ENCODE measurements at regions not wholly inside any gene's neighbourhood (a gene's known extent, or its start where the extent isn't known, plus 50 kb on each side); places are given as distances from the start of the nearest gene placed in this dataset.

DNA sequence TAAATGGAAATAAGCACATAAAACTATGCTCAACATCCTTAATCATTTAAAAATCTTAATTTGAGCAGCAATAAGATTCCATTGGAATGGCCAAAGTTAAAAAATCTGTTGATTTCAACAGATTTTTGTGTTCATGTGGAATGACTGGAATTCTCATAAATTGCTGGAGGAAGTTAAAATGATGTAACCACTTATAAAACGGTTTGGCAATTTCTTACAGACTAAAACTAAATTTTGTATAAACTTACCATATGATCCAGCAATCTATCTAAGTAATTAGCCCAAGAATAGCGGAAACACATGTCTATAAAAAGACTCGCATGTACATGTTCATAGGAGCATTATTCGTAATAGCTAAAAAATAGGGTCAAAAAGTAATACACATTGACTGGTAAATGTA is 1713.6 kb downstream of the SI start:
- TF ChIP-seq, protein P1, sequence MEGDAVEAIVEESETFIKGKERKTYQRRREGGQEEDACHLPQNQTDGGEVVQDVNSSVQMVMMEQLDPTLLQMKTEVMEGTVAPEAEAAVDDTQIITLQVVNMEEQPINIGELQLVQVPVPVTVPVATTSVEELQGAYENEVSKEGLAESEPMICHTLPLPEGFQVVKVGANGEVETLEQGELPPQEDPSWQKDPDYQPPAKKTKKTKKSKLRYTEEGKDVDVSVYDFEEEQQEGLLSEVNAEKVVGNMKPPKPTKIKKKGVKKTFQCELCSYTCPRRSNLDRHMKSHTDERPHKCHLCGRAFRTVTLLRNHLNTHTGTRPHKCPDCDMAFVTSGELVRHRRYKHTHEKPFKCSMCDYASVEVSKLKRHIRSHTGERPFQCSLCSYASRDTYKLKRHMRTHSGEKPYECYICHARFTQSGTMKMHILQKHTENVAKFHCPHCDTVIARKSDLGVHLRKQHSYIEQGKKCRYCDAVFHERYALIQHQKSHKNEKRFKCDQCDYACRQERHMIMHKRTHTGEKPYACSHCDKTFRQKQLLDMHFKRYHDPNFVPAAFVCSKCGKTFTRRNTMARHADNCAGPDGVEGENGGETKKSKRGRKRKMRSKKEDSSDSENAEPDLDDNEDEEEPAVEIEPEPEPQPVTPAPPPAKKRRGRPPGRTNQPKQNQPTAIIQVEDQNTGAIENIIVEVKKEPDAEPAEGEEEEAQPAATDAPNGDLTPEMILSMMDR (IDR thresholded peaks at IDR 0.05) = no peak
- no peak for TF ChIP-seq POLR2A (IDR thresholded peaks at IDR 0.05)
